Ishikawa (cell line): ENCODE measurements at regions not wholly inside any gene's neighbourhood (a gene's known extent, or its start where the extent isn't known, plus 50 kb on each side); places are given as distances from the start of the nearest gene placed in this dataset.

ENCODE experiments used
- RAD21 ChIP-seq: IDR thresholded peaks from 2 replicates; pipeline ENCODE4 v1.6.1; 2012; ENCODE audit warnings: low read depth
- TEAD4 ChIP-seq: IDR thresholded peaks from 2 replicates; pipeline ENCODE4 v1.6.1; 2012

GRCh38 chr2:9105601-9106337, 100.8 kb upstream of the ASAP2 start:
- TF ChIP-seq TEAD4: no peak
- no peak for TF ChIP-seq RAD21
